HG03521 (cell line): ENCODE measurements at regions not wholly inside any gene's neighbourhood (a gene's known extent, or its start where the extent isn't known, plus 50 kb on each side); places are given as distances from the start of the nearest gene placed in this dataset.
"Not testable (repeated sequence)": the region's sequence is repeated elsewhere in the genome, so short reads cannot be mapped to it uniquely, and the experiment has no call there.

ENCODE experiments used
- ATAC-seq: cut with Tn5 transposase; IDR thresholded peaks from one replicate; pipeline ENCODE4 v1.9.1; 2021; ENCODE audit warnings: mild to moderate bottlenecking, moderate library complexity; ENCODE audit not compliant: unreplicated experiment

- no peak for ATAC-seq
Measured at GRCh38 chr4:43410636-43411035, 518.1 kb downstream of the GRXCR1 start.

- ATAC-seq: no peak
Measured at GRCh38 chr4:43411226-43411625, 518.7 kb downstream of the GRXCR1 start.

GRCh38 chr4:43423276-43423675, 530.8 kb downstream of the GRXCR1 start:
- no peak for ATAC-seq

GRCh38 chr4:43425206-43425605, 532.7 kb downstream of the GRXCR1 start:
- no peak for ATAC-seq

GRCh38 chr4:43435291-43435690, 542.8 kb downstream of the GRXCR1 start:
- ATAC-seq: no peak

- no peak for ATAC-seq
Measured at GRCh38 chr4:43452948-43453347, 560.4 kb downstream of the GRXCR1 start.

- ATAC-seq: no peak
Measured at GRCh38 chr4:43456383-43456782, 563.9 kb downstream of the GRXCR1 start.

GRCh38 chr4:43457866-43458265, 565.4 kb downstream of the GRXCR1 start:
- no peak for ATAC-seq

- no peak for ATAC-seq
Measured at GRCh38 chr4:43458293-43458692, 565.8 kb downstream of the GRXCR1 start.

GRCh38 chr4:43471950-43472349, 579.4 kb downstream of the GRXCR1 start:
- ATAC-seq: no peak

GRCh38 chr4:43481526-43481925, 589.0 kb downstream of the GRXCR1 start:
- no peak for ATAC-seq

GRCh38 chr4:43485196-43485595, 592.7 kb downstream of the GRXCR1 start:
- no peak for ATAC-seq

- no peak for ATAC-seq
Measured at GRCh38 chr4:43496188-43496587, 603.7 kb downstream of the GRXCR1 start.

- ATAC-seq: no peak
Measured at GRCh38 chr4:43496602-43497001, 604.1 kb downstream of the GRXCR1 start.

- not testable (repeated sequence) for ATAC-seq
Measured at GRCh38 chr4:43505823-43506222, 613.3 kb downstream of the GRXCR1 start.

- no peak for ATAC-seq
Measured at GRCh38 chr4:43512253-43512652, 619.7 kb downstream of the GRXCR1 start.

GRCh38 chr4:43525646-43526045, 633.1 kb downstream of the GRXCR1 start:
- no peak for ATAC-seq

GRCh38 chr4:43547561-43547960, 655.0 kb downstream of the GRXCR1 start:
- ATAC-seq: no peak

- no peak for ATAC-seq
Measured at GRCh38 chr4:43550981-43551627, 658.6 kb downstream of the GRXCR1 start.

- ATAC-seq: no peak
Measured at GRCh38 chr4:43556262-43556661, 663.7 kb downstream of the GRXCR1 start.

GRCh38 chr4:43560047-43560446, 667.5 kb downstream of the GRXCR1 start:
- no peak for ATAC-seq

GRCh38 chr4:43564107-43564506, 671.6 kb downstream of the GRXCR1 start:
- ATAC-seq: no peak

GRCh38 chr4:43564591-43564990, 672.1 kb downstream of the GRXCR1 start:
- ATAC-seq: no peak
